Uterus (tissue), 2 donors: ENCODE measurements at regions not wholly inside any gene's neighbourhood (a gene's known extent, or its start where the extent isn't known, plus 50 kb on each side); places are given as distances from the start of the nearest gene placed in this dataset.

ENCODE experiments used
- CTCF ChIP-seq, 4 experiments: fragments of 200-600 bp in 2 of 4; fragments of 450-650 bp in 2 of 4; sonication (generic) in 2 of 4; IDR thresholded peaks; one replicate each; pipeline ENCODE4 v1.5.1; 2016 to 2019; ENCODE audit warnings: antibody characterized with exemption in 4 of 4, mild to moderate bottlenecking in 2 of 4, moderate library complexity in 1 of 4
- POLR2A ChIP-seq, 2 donors: fragments of 450-650 bp; IDR thresholded peaks; one replicate each; pipeline ENCODE4 v1.6.1; 2016; ENCODE audit warnings: antibody characterized with exemption in 2 of 2, mild to moderate bottlenecking in 1 of 2, moderate library complexity in 1 of 2

- TF ChIP-seq CTCF (IDR thresholded peaks at IDR 0.05), result no peak
- no peak for TF ChIP-seq POLR2A (IDR thresholded peaks at IDR 0.05)
Observed at GRCh38 chr20:39813190-39813829, 851.2 kb downstream of the DHX35 start.
